Stimulated activated CD4-positive, alpha-beta T cell treated with anti-CD3 and anti-CD28 coated beads, Interleukin-4, amount 100 ng/mL, for 4 hours (primary cell): ENCODE measurements at regions not wholly inside any gene's neighbourhood (a gene's known extent, or its start where the extent isn't known, plus 50 kb on each side); places are given as distances from the start of the nearest gene placed in this dataset.

Experiments used
- DNase-seq, 2 experiments: peaks; one replicate each; pipeline ENCODE4 v3.0.0-alpha.2; 2020

- DNase-seq, result no peak
Observed at GRCh38 chr20:40770564-40771307, 81.7 kb upstream of the MAFB start.

DNA sequence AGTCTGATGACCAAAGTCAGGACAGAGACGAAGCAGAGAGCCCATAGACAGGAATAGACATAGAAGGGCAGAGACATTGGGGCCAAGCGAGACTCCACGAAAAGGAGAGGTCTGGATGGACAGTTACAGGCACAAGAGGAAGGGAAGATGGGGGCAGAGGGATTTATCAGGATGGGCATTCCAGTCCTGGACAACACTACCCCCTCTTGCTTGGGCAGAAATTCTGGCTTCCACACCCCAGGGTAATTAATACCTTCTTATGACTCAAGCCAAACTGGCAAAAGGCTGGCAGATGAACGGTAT, 82.2 kb upstream of the MAFB start:
- DNase-seq, result no peak

DNA sequence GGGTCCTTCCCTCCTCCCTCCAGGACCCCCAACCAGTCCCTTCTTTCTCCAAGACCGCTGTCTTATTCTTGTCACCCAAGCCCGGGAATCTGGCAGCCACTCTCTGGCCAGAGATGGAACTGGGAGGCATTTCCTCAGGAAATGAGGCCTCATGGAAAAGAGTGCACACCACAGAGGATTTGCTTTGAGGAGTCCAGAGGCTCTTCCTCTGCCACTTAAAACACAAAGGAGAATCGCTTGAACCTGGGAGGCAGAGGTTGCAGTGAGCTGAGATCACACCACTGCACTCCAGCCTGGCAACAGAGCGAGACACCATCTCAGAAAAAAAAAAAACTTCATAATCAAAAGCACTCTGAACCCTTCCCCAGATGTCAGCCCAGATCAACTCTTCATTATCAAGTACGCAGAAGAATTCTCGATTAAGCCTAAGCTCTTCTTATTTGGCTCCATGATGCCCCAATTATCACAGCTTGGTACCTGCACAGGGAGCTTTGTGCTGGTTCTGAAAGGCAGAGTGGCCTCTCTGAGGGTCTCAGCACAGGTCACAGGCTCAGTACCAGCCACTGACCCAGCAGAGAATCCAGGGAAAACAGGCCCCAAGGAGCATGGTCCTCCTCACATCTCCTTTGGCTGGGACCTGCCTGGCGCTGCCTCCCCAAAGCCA, 82.9 kb upstream of the MAFB start:
- DNase-seq, result no peak

DNA sequence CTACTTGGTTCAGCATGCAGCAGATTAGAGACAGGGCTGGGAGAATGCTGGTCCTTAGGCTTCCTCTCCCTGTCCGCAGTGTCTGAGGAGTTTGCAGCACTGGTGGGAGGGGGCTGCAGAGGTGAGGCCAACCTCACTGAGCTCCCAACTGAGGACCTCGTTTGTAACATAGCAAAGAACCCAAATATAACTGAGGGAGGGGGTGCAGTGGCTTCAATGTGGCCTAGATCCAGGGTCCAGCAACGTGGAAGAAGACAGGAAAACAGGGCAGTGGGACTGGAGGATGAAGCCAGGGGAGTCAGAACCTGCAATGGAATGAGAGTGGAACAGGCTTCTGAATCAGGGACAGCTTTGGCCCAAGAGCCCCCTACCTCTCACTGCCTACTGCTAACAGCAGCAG, 84.3 kb upstream of the MAFB start:
- no peak for DNase-seq

- no peak for DNase-seq
Observed at GRCh38 chr20:40774252-40774651, 85.2 kb upstream of the MAFB start.

DNA sequence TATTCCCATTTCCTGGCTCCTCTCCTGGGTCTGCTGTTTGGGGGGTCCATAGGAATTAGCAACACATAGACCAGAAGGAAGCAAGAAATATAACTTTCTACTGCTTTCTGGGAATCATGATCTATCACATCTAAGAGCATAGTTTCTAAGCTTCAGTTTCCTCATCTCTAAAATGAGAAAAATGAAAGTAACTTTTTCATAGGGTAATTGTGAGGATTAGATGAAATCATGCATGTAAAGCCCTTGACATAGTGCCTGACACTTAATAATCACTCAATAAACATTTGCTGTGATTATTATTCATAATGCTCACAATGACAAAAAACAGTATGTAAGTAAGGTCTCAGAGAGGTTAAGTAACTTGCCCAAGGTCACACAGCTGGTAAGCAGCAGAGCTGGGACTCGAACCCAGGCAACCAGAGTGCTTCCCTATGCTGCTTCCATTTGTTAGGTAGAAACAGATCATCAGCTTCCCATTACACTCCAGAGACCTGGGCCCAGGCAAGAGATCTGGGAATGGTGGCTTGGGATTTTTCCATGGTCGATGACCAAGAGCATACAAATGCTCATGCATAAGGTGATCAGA, 86.6 kb upstream of the MAFB start:
- DNase-seq, result no peak

DNA sequence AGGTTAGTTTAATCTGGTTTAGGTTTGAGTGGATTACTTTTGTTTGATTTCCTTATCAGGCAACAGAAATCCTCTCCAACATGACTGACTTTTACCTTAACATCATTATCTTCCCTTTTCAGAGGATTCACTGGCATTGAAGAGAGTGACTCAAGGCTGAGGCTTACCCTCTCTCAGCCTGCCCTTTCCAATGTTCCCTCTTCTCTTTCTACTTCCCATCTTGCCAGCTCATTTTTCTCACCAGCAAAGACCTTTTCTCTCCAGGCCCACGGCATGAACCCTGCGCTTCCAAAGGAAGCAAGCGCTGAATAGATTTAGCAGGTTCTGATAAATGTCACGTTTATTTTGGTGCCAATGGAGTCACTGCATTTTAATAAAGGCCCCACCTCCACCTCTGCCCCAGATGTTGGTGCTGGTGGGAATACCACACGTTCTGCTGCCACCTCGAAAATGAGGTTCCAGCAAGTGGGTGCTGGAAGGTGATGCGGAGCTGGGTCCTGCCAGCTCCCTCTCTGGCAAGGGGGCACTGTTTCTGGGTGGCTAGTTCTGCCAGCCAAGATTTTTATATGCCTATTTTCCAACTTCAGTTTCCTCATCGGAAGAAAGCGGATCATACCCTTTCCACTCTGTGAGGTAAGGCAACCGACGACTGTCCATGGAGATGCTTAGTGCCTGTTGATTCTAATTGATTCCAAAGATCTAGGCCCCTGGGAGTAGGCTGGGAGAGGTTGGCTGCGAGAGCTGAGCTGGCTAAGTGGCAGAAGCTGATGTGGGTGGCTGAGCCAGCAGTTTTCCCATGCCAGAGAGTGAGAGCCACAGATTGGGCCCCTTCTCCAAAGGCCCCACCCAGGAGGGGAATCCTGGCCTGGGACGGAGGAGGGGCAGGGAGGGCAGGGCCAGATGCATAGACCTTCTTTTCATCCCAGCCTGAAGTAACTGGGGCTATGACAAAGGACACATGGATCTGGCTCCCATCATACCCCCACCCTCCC, 87.7 kb upstream of the MAFB start:
- DNase-seq, result no peak

DNA sequence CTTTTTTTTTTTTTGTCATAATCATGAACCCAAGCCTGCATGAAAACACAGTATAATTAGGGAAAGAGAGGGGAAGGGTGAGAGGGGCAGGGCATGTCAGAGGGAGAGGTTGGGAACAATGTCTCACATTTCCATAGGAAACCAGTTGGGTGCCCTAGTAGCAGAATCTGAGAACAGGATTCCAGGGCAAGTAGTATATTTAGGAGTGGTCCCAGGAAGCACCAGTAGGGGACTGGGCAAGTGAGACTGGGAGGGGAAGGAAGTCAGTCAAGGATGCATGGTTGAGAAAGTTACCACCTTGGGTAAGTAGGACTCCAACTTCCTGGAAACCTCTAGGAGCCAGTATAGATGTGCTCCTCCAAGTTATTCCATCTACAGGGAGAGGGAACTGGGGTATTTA, 88.6 kb upstream of the MAFB start:
- no peak for DNase-seq

GRCh38 chr20:40778894-40779496, 90.0 kb upstream of the MAFB start:
- DNase-seq, result no peak

- DNase-seq, result no peak
Observed at GRCh38 chr20:40781327-40782042, 92.4 kb upstream of the MAFB start.

DNA sequence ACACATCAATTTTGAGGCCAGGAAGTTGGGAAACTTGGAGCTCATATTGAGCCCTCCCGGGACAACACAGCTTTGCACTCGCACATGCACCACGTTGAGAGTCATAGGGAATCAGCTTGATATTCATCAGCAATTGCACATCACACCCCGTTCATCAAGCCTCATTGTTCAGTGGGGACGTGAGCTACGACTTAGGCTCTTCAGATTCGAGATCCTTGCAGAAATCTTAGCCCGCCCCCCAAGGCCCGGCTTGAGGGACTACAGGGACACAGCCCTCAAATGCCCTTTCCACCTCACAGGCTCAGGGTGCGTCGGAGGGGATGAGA, 93.0 kb upstream of the MAFB start:
- DNase-seq, result no peak

- no peak for DNase-seq
Observed at GRCh38 chr20:40785346-40785745, 96.3 kb upstream of the MAFB start.

DNA sequence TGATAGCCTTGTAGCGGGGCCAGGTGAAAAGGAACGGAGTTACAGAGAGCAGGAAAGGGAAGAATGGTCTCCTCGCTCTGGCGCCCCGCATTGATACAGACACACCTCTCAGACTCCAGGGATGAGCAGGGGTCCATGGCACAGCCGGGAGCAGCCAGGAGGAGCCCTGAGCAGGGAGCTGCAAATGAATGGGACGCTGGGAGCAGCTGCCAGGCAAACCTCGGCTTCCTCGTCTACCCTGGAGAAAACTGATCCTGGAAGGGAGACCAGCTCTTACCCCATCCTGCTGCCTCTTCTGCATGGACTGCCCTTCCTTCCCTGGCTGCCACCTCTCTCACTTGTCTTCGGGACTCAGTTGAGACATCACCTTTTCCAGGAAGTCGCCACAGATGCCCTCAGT, 97.3 kb upstream of the MAFB start:
- DNase-seq, result no peak

DNA sequence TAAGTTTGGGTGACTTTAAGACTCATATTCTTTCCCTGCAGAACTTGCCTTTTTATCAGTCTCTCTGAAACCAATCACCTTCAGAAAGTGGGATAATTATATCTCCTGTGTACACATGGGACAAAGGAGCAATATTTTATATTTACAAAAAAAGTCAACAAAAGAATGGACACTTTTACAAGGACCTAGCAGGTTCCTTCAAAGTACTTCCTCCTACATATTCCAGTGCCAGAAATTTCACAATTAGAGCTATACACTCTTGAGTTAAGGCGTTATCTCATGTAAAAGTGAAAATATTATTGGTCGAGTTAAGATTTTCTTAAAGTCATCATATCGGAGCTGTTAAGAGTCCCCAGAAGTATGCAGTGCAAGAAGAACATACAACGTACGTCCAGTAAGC, 98.9 kb upstream of the MAFB start:
- DNase-seq, result no peak

GRCh38 chr20:40797425-40797824, 108.4 kb upstream of the MAFB start:
- DNase-seq, result no peak

GRCh38 chr20:40798066-40798465, 109.0 kb upstream of the MAFB start:
- DNase-seq, result no peak

- no peak for DNase-seq
Observed at GRCh38 chr20:40802886-40803285, 113.8 kb upstream of the MAFB start.

- DNase-seq, result no peak
Observed at GRCh38 chr20:40803381-40803780, 114.3 kb upstream of the MAFB start.

- no peak for DNase-seq
Observed at GRCh38 chr20:40805592-40805991, 116.6 kb upstream of the MAFB start.

GRCh38 chr20:40806929-40807820, 118.1 kb upstream of the MAFB start:
- DNase-seq, result no peak

GRCh38 chr20:40807821-40808170, 118.8 kb upstream of the MAFB start:
- DNase-seq, result no peak
